Liver (tissue), 8 donors: ENCODE measurements at regions not wholly inside any gene's neighbourhood (a gene's known extent, or its start where the extent isn't known, plus 50 kb on each side); places are given as distances from the start of the nearest gene placed in this dataset.

ENCODE experiments used
- DNase-seq: peaks from one replicate; pipeline ENCODE4 v3.0.0-alpha.2; 2017; ENCODE audit warnings: low spot score
- H3K27ac ChIP-seq, 2 donors: one replicate each; pipeline ENCODE4 v1.7.0; 2013; ENCODE audit warnings: inconsistent platforms in 2 of 2, low read length in 2 of 2, control low read depth in 1 of 2, low read depth in 1 of 2, mild to moderate bottlenecking in 1 of 2
- H3K27me3 ChIP-seq, 4 donors: one replicate each; pipeline versions ENCODE4 v1.6.1 to v1.7.0; 2013; ENCODE audit warnings: low read length in 3 of 4, inconsistent platforms in 1 of 4, mild to moderate bottlenecking in 1 of 4, moderate library complexity in 1 of 4; ENCODE audit not compliant: control insufficient read depth in 4 of 4, insufficient read depth in 4 of 4
- H3K36me3 ChIP-seq, 4 donors: one replicate each; pipeline versions ENCODE4 v1.6.1 to v1.7.0; 2013; ENCODE audit warnings: low read length in 3 of 4, mild to moderate bottlenecking in 3 of 4, low read depth in 1 of 4, moderate library complexity in 1 of 4; ENCODE audit not compliant: control insufficient read depth in 4 of 4, insufficient read depth in 3 of 4
- H3K4me1 ChIP-seq, 4 donors: one replicate each; pipeline versions ENCODE4 v1.6.1 to v1.7.0; 2013; ENCODE audit warnings: low read length in 3 of 4, mild to moderate bottlenecking in 3 of 4, moderate library complexity in 1 of 4; ENCODE audit not compliant: control insufficient read depth in 4 of 4, insufficient read depth in 4 of 4
- H3K4me3 ChIP-seq, 3 donors: one replicate each; pipeline versions ENCODE4 v1.6.1 to v1.7.0; 2013; ENCODE audit warnings: low read length in 3 of 3, control low read depth in 1 of 3, low read depth in 1 of 3, mild to moderate bottlenecking in 1 of 3
- H3K9ac ChIP-seq, 2 donors: one replicate each; pipeline ENCODE4 v1.7.0; 2013; ENCODE audit warnings: low read length in 2 of 2, mild to moderate bottlenecking in 2 of 2, moderate library complexity in 2 of 2, control low read depth in 1 of 2, low read depth in 1 of 2
- H3K9me3 ChIP-seq, 4 donors: one replicate each; pipeline versions ENCODE4 v1.6.1 to v1.7.0; 2013; ENCODE audit warnings: low read length in 3 of 4; ENCODE audit not compliant: control insufficient read depth in 4 of 4
- CTCF ChIP-seq: fragments of 150-350 bp; IDR thresholded peaks from 2 replicates; pipeline ENCODE4 v1.5.1; 2017; ENCODE audit warnings: improper control_type of control experiment, low read depth, low read length; ENCODE audit not compliant: missing input control
- FOXA1 ChIP-seq: IDR thresholded peaks from 2 replicates; pipeline ENCODE4 v1.6.1; 2016; ENCODE audit warnings: antibody characterized with exemption
- HNF4A ChIP-seq, 2 donors: conservative IDR thresholded peaks; 2 replicates each; pipeline ENCODE4 v1.6.1; 2016; ENCODE audit warnings: antibody characterized with exemption in 2 of 2, mild to moderate bottlenecking in 2 of 2
- HNF4G ChIP-seq: IDR thresholded peaks from 2 replicates; pipeline ENCODE4 v1.6.1; 2016; ENCODE audit warnings: antibody characterized with exemption
- JUND ChIP-seq, 2 donors: IDR thresholded peaks; 2 replicates each; pipeline ENCODE4 v1.6.1; 2016; ENCODE audit warnings: antibody characterized with exemption in 2 of 2
- NR2F2 ChIP-seq: IDR thresholded peaks from 2 replicates; pipeline ENCODE4 v1.6.1; 2016; ENCODE audit warnings: antibody characterized with exemption
- RAD21 ChIP-seq, 2 donors: IDR thresholded peaks; 2 replicates each; pipeline ENCODE4 v1.6.1; 2016; ENCODE audit warnings: antibody characterized with exemption in 2 of 2, mild to moderate bottlenecking in 2 of 2
- RXRA ChIP-seq, 2 donors: IDR thresholded peaks; 2 replicates each; pipeline ENCODE4 v1.6.1; 2017 to 2018; ENCODE audit warnings: antibody characterized with exemption in 2 of 2, mild to moderate bottlenecking in 1 of 2
- SP1 ChIP-seq: IDR thresholded peaks from 2 replicates; pipeline ENCODE4 v1.6.1; 2018; ENCODE audit warnings: antibody characterized with exemption, mild to moderate bottlenecking
- YY1 ChIP-seq: IDR thresholded peaks from 2 replicates; pipeline ENCODE4 v1.6.1; 2016; ENCODE audit warnings: antibody characterized with exemption, mild to moderate bottlenecking
- ZBTB33 ChIP-seq: IDR thresholded peaks from 2 replicates; pipeline ENCODE4 v1.6.1; 2016; ENCODE audit warnings: antibody characterized with exemption
- WGBS: extraction: QIAGEN DNeasy Blood & Tissue Kit; methylation state at CpG from one replicate; pipeline ENCODE4 v1.1.7; 2013; 5-methylcytosine and 5-hydroxymethylcytosine counted together
- TF ChIP-seq, protein P1 (sequence below): IDR thresholded peaks from 2 replicates; pipeline ENCODE4 v1.6.1; 2016; ENCODE audit warnings: antibody characterized with exemption
- TF ChIP-seq, protein P2 (sequence below): IDR thresholded peaks from 2 replicates; pipeline ENCODE4 v1.6.1; 2016; ENCODE audit warnings: antibody characterized with exemption, mild to moderate bottlenecking
- donor health status: healthy.
- donor health status: healthy.
- donor health status: healthy.
- donor health status: healthy.
- donor health status: healthy.

DNA sequence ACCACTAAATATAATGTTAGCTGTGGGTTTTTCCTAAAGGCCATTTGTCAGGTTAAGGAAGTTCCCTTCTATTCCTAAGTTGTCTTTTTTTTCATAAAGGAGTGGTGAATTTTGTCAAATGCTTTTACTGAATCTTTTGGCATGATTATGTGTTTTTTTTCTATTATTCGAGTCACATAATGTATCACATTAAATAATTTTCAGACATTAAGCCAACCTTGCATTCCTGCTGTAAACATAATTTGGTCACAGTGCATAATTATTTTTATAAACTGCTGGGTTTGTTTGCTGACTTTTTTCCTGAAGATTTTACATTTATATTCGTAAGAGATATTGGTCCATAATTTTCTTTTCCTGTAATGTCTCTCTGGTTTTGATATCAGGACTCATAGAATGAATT lies 101.8 kb upstream of the SPRED1 start (continued):
- no peak for TF ChIP-seq YY1

DNA sequence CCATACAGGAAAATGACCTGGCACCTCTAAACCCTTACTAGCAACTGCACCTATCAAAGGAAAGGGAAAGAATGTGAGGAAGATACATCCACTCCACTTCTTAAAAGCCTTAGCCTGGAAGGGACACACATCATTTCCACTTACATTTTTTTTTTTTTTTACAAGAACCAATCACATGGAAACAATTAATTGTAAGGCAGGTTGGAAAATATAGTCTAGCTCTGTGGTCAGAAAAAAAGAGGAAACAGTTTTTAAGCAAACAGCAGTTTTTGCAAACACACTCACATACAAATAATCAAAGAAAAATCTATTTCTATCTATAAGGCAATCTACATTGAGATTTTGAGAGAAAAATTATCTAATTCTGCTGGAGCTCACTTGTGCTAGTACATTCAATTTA lies 98.9 kb upstream of the SPRED1 start:
- TF ChIP-seq HNF4A (conservative IDR thresholded peaks at IDR 0.05) (no peak), RAD21 (IDR thresholded peaks at IDR 0.05) (no peak), JUND (IDR thresholded peaks at IDR 0.05) (no peak), YY1 (no peak), FOXA1 (no peak)
- TF ChIP-seq, protein P1, sequence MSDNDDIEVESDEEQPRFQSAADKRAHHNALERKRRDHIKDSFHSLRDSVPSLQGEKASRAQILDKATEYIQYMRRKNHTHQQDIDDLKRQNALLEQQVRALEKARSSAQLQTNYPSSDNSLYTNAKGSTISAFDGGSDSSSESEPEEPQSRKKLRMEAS, result no peak
- TF ChIP-seq, protein P2, sequence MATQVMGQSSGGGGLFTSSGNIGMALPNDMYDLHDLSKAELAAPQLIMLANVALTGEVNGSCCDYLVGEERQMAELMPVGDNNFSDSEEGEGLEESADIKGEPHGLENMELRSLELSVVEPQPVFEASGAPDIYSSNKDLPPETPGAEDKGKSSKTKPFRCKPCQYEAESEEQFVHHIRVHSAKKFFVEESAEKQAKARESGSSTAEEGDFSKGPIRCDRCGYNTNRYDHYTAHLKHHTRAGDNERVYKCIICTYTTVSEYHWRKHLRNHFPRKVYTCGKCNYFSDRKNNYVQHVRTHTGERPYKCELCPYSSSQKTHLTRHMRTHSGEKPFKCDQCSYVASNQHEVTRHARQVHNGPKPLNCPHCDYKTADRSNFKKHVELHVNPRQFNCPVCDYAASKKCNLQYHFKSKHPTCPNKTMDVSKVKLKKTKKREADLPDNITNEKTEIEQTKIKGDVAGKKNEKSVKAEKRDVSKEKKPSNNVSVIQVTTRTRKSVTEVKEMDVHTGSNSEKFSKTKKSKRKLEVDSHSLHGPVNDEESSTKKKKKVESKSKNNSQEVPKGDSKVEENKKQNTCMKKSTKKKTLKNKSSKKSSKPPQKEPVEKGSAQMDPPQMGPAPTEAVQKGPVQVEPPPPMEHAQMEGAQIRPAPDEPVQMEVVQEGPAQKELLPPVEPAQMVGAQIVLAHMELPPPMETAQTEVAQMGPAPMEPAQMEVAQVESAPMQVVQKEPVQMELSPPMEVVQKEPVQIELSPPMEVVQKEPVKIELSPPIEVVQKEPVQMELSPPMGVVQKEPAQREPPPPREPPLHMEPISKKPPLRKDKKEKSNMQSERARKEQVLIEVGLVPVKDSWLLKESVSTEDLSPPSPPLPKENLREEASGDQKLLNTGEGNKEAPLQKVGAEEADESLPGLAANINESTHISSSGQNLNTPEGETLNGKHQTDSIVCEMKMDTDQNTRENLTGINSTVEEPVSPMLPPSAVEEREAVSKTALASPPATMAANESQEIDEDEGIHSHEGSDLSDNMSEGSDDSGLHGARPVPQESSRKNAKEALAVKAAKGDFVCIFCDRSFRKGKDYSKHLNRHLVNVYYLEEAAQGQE, result no peak
- DNase-seq, result no peak
- no peak overlapping the region for H3K27ac ChIP-seq
- H3K9me3 ChIP-seq, result peaks cover 2 to 26% (median 4%) of the 10 kb centered on the region in 4 donors
- H3K9ac ChIP-seq, result no peak overlapping the region
- no peaks in the 10 kb centered on the region for H3K27me3 ChIP-seq
- H3K4me3 ChIP-seq, result no peak overlapping the region
- no peaks in the 10 kb centered on the region for H3K4me1 ChIP-seq
- no peaks in the 10 kb centered on the region for H3K36me3 ChIP-seq

- 65% methylated on average over 1 of the region's 1 CpG for WGBS
Measured at GRCh38 chr15:38154255-38154654, 98.4 kb upstream of the SPRED1 start.

More at GRCh38 chr15:38154255-38154654, 98.4 kb upstream of the SPRED1 start:
- H3K4me1 ChIP-seq, result no peaks in the 10 kb centered on the region
- H3K27me3 ChIP-seq, result no peaks in the 10 kb centered on the region
- no peak for TF ChIP-seq RXRA (IDR thresholded peaks at IDR 0.05)
- TF ChIP-seq CTCF, result no peak
- TF ChIP-seq SP1, result no peak
- TF ChIP-seq, protein P2, result no peak
- TF ChIP-seq HNF4A (conservative IDR thresholded peaks at IDR 0.05), result no peak
- TF ChIP-seq, protein P1, result no peak
- TF ChIP-seq NR2F2, result no peak
- no peak for TF ChIP-seq FOXA1
- no peak for TF ChIP-seq ZBTB33
- no peak for TF ChIP-seq HNF4G
- no peak for TF ChIP-seq RAD21 (IDR thresholded peaks at IDR 0.05)
- no peak overlapping the region for H3K9ac ChIP-seq
- no peak overlapping the region for H3K27ac ChIP-seq
- DNase-seq, result no peak
- H3K9me3 ChIP-seq, result peaks cover 2 to 26% (median 4%) of the 10 kb centered on the region in 4 donors
- no peak overlapping the region for H3K4me3 ChIP-seq
- H3K36me3 ChIP-seq, result no peaks in the 10 kb centered on the region
